Naive thymus-derived CD4-positive, alpha-beta T cell (primary cell): ENCODE measurements at regions not wholly inside any gene's neighbourhood (a gene's known extent, or its start where the extent isn't known, plus 50 kb on each side); places are given as distances from the start of the nearest gene placed in this dataset.

Experiments
- ATAC-seq: fragments of 150-1000 bp; cut with Tn5 transposase; 2 replicates; pipeline ENCODE4 v1.10.0; 2021; ENCODE audit warnings: mild to moderate bottlenecking, moderate library complexity
- CTCF ChIA-PET: fragments of 350-600 bp; sonication (Branson Sonifier 250); formaldehyde crosslinking; loops from one replicate; lab custom pipeline; 2021; ENCODE audit warnings: antibody characterized with exemption; lab: Charles Lee
- POLR2A ChIA-PET: fragments of 350-600 bp; sonication (Branson Sonifier 250); formaldehyde crosslinking; loops from one replicate; lab custom pipeline; 2021; ENCODE audit warnings: antibody characterized with exemption, inconsistent platforms; lab: Charles Lee
- DNase-seq, 9 donors: peaks; one replicate each; pipeline versions ENCODE4 v3.0.0 to v3.0.0-alpha.2; 2020 to 2022; ENCODE audit warnings: mixed read lengths in 1 of 9
- H3K27ac ChIP-seq: one replicate; pipeline ENCODE4 v1.7.0; 2013; ENCODE audit warnings: mild to moderate bottlenecking, low read depth, low read length, moderate library complexity
- H3K27me3 ChIP-seq, 2 donors: one replicate each; pipeline ENCODE4 v1.7.0; 2013; ENCODE audit warnings: low read length in 2 of 2, mild to moderate bottlenecking in 2 of 2, moderate library complexity in 2 of 2; ENCODE audit not compliant: control insufficient read depth in 2 of 2, insufficient read depth in 2 of 2
- H3K36me3 ChIP-seq, 3 experiments: 1 replicate in 2 of 3; 2 replicates in 1 of 3; pipeline ENCODE4 v1.7.0; 2013; ENCODE audit warnings: low read length in 3 of 3, mild to moderate bottlenecking in 3 of 3, moderate library complexity in 1 of 3; ENCODE audit not compliant: insufficient read depth in 3 of 3, control insufficient read depth in 2 of 3
- H3K4me1 ChIP-seq, 2 donors: one replicate each; pipeline ENCODE4 v1.7.0; 2013; ENCODE audit warnings: low read length in 2 of 2, mild to moderate bottlenecking in 2 of 2, moderate library complexity in 1 of 2; ENCODE audit not compliant: control insufficient read depth in 2 of 2, insufficient read depth in 2 of 2
- H3K4me3 ChIP-seq: 2 replicates; pipeline ENCODE4 v1.7.0; 2013; ENCODE audit warnings: mild to moderate bottlenecking, low read length
- H3K9me3 ChIP-seq, 3 experiments: 1 replicate in 2 of 3; 2 replicates in 1 of 3; pipeline ENCODE4 v1.7.0; 2013; ENCODE audit warnings: low read length in 3 of 3; ENCODE audit not compliant: control insufficient read depth in 2 of 3
- H3K27ac Mint-ChIP-seq, 9 donors: one replicate each; pipeline ENCODE4 v1.8.0; 2020 to 2022; ENCODE audit warnings: mixed read lengths in 9 of 9, mild to moderate bottlenecking in 8 of 9, moderate library complexity in 5 of 9, inconsistent platforms in 2 of 9
- H3K27me3 Mint-ChIP-seq, 5 donors: one replicate each; pipeline ENCODE4 v1.8.0; 2021 to 2022; ENCODE audit warnings: mixed read lengths in 5 of 5, mild to moderate bottlenecking in 1 of 5
- H3K36me3 Mint-ChIP-seq, 5 donors: one replicate each; pipeline ENCODE4 v1.8.0; 2020 to 2022; ENCODE audit warnings: mixed read lengths in 5 of 5, mild to moderate bottlenecking in 3 of 5, inconsistent platforms in 1 of 5
- H3K4me1 Mint-ChIP-seq, 7 donors: one replicate each; pipeline ENCODE4 v1.8.0; 2020 to 2022; ENCODE audit warnings: mixed read lengths in 7 of 7, mild to moderate bottlenecking in 3 of 7, inconsistent platforms in 1 of 7
- H3K4me3 Mint-ChIP-seq, 10 donors: one replicate each; pipeline ENCODE4 v1.8.0; 2020 to 2022; ENCODE audit warnings: mild to moderate bottlenecking in 10 of 10, mixed read lengths in 10 of 10, moderate library complexity in 6 of 10, inconsistent platforms in 2 of 10
- H3K9me3 Mint-ChIP-seq, 11 donors: one replicate each; pipeline ENCODE4 v1.8.0; 2020 to 2022; ENCODE audit warnings: mixed read lengths in 11 of 11, mild to moderate bottlenecking in 4 of 11, inconsistent platforms in 1 of 11, moderate library complexity in 1 of 11
- intact Hi-C, 2 donors: fragments of 100-400 bp; cut with micrococcal nuclease; formaldehyde crosslinking; loops; one replicate each; pipeline ENCODE4 v1.15.1; 2023

DNA sequence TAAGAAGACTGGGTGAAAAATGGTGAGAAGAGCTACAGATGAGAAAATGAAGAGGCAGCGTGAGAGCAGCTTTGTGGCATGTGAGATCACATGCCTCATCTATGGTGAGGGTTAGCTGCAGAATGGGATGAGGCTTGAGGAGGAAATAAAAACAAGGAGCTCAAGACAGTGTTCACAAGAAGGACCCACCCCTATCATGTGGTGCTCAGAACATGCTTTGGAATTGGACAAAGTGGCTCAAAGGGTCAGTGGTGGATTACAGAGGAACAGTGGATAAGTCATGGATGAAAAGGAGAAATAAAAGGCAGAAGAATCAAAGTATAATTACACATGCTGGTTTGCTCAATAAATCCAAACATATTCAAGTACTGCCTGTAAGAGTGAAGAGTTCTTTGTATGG, 126.9 kb upstream of the UST start:
- intact Hi-C loops, result no loop called here
- H3K9me3 Mint-ChIP-seq, result peaks cover 0 to 4% (median 0%) of the 10 kb centered on the region in 11 donors
- no peaks in the 10 kb centered on the region for H3K27me3 ChIP-seq
- no peaks in the 10 kb centered on the region for H3K9me3 ChIP-seq
- ATAC-seq (no peak), DNase-seq (no peak)
- POLR2A ChIA-PET, result no interaction called here
- peaks cover 0 to 2% (median 0%) of the 10 kb centered on the region in 7 donors for H3K4me1 Mint-ChIP-seq
- no peaks in the 10 kb centered on the region for H3K36me3 ChIP-seq
- no peak overlapping the region for H3K27ac ChIP-seq
- peaks cover 10 to 19% (median 16%) of the 10 kb centered on the region in 5 donors for H3K27me3 Mint-ChIP-seq
- no peak overlapping the region for H3K4me3 Mint-ChIP-seq
- CTCF ChIA-PET, result no interaction called here
- H3K4me3 ChIP-seq, result no peak overlapping the region
- no peaks in the 10 kb centered on the region for H3K4me1 ChIP-seq
- no peak overlapping the region for H3K27ac Mint-ChIP-seq
- H3K36me3 Mint-ChIP-seq, result no peaks in the 10 kb centered on the region

DNA sequence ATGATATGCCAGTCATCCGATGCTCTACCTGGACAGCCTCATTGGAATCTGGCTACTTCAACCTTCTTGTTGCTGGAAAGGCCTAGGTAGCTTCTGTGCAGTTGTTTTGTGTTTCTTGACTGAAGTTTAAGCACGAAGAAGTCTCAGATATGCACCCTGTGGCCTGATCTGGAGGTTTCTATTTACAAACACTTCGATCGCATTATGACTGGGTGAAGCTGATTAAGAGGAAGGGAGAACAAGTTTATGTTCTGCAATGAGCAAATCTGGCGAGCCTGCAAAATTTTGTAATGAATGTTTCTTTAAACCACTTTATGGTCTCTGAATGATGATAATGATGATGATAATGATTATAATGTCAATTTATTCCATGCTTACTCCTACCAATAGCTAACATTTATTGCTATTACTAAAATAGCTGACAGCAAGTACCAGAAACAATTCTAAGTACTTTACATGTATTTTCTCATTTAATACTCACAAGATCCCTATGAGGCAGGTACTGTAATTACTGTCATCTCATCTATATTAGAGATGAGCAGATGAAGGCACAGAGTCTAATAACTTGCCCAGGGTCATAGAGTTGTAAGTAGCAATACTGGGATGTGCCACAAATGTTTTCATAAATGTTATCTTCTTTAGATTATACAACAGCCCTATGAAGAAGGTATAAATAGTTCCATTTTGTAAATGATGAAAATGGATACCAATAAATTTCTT, 126.1 kb upstream of the UST start:
- intact Hi-C loops, result no loop called here
- ChIA-PET CTCF (no interaction called here), POLR2A (no interaction called here)
- ATAC-seq (no peak), DNase-seq (no peak)
- peaks cover 0 to 4% (median 0%) of the 10 kb centered on the region in 11 donors for H3K9me3 Mint-ChIP-seq
- Histone ChIP-seq H3K9me3 (no peaks in the 10 kb centered on the region), H3K27me3 (no peaks in the 10 kb centered on the region), H3K4me3 (no peak overlapping the region), H3K36me3 (no peaks in the 10 kb centered on the region), H3K27ac (no peak overlapping the region), H3K4me1 (no peaks in the 10 kb centered on the region)
- no peak overlapping the region for H3K4me3 Mint-ChIP-seq
- H3K36me3 Mint-ChIP-seq, result no peaks in the 10 kb centered on the region
- H3K27ac Mint-ChIP-seq, result no peak overlapping the region
- peaks cover 0 to 2% (median 0%) of the 10 kb centered on the region in 7 donors for H3K4me1 Mint-ChIP-seq
- H3K27me3 Mint-ChIP-seq, result peaks cover 10 to 17% (median 16%) of the 10 kb centered on the region in 5 donors

DNA sequence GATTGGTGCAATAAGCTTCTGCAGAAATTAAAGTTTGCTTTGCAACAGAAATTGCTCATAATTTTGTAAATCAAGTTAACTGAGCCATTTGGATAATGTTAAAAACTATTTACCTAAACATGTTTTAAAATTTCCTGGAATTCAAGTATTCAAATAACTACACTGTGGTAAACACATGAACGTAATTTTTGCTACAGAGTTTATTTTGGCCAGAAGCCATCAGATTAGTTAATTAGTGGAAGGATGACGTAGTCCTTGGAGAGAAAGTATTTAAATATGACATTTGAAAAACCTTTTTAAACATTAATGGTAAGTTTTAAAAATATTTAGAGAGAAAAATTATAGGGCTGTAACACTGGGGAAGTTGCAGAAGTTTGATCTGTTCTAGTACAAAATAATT, 121.2 kb upstream of the UST start:
- no peak overlapping the region for H3K27ac ChIP-seq
- H3K9me3 Mint-ChIP-seq, result peaks cover 0 to 2% (median 0%) of the 10 kb centered on the region in 11 donors
- H3K4me3 ChIP-seq, result no peak overlapping the region
- H3K27me3 Mint-ChIP-seq, result peaks cover 6 to 12% (median 7%) of the 10 kb centered on the region in 5 donors
- H3K36me3 ChIP-seq, result no peaks in the 10 kb centered on the region
- no peak overlapping the region for H3K27ac Mint-ChIP-seq
- DNase-seq (no peak), ATAC-seq (no peak)
- ChIA-PET POLR2A (no interaction called here), CTCF (no interaction called here)
- no peaks in the 10 kb centered on the region for H3K27me3 ChIP-seq
- no peak overlapping the region for H3K4me3 Mint-ChIP-seq
- no peaks in the 10 kb centered on the region for H3K36me3 Mint-ChIP-seq
- no peaks in the 10 kb centered on the region for H3K9me3 ChIP-seq
- H3K4me1 Mint-ChIP-seq, result no peaks in the 10 kb centered on the region
- no peaks in the 10 kb centered on the region for H3K4me1 ChIP-seq
- intact Hi-C loops, result no loop called here

DNA sequence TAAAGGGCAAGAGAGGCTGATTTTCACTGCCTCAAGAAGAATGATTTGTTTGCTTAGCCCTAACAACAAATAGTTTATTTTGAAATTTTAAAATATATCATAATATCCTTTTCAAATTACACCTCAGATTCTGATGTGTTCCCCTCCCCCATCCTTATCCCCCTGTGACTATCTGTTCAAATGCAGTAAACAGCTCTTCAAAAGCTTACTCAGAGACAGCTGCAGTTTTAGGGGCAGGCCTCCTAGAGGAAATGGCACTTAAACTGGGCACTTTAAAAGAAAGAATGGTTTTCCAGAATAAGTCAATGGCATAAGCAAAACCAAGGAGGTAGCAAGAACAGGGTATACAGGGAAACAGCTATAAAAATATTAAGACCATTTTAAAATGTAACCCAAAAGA, 118.6 kb upstream of the UST start:
- Mint-ChIP-seq H3K4me3 (no peak overlapping the region), H3K27ac (no peak overlapping the region), H3K9me3 (peaks cover 0 to 2% (median 0%) of the 10 kb centered on the region in 11 donors), H3K4me1 (peaks cover 0 to 1% (median 0%) of the 10 kb centered on the region in 7 donors), H3K36me3 (no peaks in the 10 kb centered on the region), H3K27me3 (peaks cover 1 to 12% (median 8%) of the 10 kb centered on the region in 5 donors)
- Histone ChIP-seq H3K4me1 (no peaks in the 10 kb centered on the region), H3K36me3 (no peaks in the 10 kb centered on the region), H3K27ac (no peak overlapping the region), H3K27me3 (no peaks in the 10 kb centered on the region), H3K9me3 (no peaks in the 10 kb centered on the region), H3K4me3 (no peak overlapping the region)
- POLR2A ChIA-PET, result no interaction called here
- DNase-seq (no peak), ATAC-seq (no peak)
- CTCF ChIA-PET, result no interaction called here
- intact Hi-C loops, result no loop called here

DNA sequence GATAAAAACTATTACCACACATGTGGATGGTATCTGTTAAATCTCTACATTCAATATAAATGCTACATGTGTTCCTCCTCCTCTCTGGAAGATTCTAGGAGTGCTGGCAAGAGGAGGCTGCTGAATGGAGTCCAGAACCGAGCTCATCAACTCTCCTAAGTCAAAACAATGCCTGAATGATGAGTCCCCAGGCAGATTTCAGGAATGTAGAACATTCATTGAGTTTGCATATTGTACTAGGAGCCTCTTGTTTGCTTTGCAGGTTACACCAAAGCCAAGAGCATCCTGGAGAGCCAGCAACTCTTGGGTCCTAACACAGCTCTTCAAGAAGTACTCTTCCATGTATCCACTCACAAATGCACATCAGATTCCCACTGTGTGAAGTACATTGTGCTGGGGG, 117.6 kb upstream of the UST start:
- ChIA-PET POLR2A (no interaction called here), CTCF (no interaction called here)
- Histone ChIP-seq H3K27ac (no peak overlapping the region), H3K4me3 (no peak overlapping the region), H3K36me3 (no peaks in the 10 kb centered on the region), H3K27me3 (no peaks in the 10 kb centered on the region), H3K9me3 (no peaks in the 10 kb centered on the region), H3K4me1 (no peaks in the 10 kb centered on the region)
- peaks cover 0 to 2% (median 0%) of the 10 kb centered on the region in 11 donors for H3K9me3 Mint-ChIP-seq
- peaks cover 4 to 11% (median 7%) of the 10 kb centered on the region in 5 donors for H3K27me3 Mint-ChIP-seq
- DNase-seq (no peak), ATAC-seq (no peak)
- no peaks in the 10 kb centered on the region for H3K36me3 Mint-ChIP-seq
- H3K27ac Mint-ChIP-seq, result no peak overlapping the region
- no peak overlapping the region for H3K4me3 Mint-ChIP-seq
- intact Hi-C loops, result no loop called here
- peaks cover 0 to 1% (median 0%) of the 10 kb centered on the region in 7 donors for H3K4me1 Mint-ChIP-seq

DNA sequence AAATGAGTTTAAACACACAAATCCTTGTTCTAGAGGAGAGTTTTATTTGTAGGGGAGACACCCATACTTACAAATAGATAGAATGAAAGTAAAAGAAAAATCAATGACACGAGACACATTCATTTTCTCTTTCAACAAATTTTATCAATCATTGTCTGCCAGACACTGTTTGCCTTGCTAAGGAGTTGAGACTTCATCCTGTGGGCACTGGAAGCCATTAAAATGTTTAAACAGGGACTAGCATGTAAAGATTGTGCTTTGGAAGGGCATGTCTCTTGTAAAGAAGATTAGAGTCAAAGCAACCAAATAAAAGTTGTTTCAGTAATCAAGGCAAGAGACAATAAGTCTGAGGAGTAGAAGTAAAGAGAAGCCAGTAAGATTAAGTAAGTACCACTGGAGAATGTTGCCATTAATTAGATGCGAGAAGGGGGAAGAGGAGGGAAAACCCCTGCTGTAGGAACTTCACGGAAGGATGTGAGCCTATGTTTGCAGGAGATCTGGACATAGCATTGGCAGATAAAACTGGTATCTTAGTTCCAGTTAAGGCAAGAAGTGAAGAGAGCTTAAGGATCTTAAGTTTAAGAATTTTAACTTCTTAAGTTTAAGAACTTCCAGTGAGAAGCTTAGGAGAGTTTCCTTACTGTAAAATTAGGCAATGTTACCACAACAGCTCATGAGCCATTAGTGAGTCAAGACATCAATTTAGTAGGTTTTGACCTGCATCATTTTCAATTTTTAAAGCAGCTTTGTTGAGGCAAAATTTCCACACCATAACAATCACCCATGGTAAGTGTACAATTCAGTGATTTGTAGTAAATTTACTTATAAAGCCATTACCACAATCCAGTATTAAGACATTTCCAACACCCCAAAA, 117.0 kb upstream of the UST start:
- peaks cover 4 to 11% (median 7%) of the 10 kb centered on the region in 5 donors for H3K27me3 Mint-ChIP-seq
- H3K36me3 ChIP-seq, result no peaks in the 10 kb centered on the region
- H3K9me3 ChIP-seq, result no peaks in the 10 kb centered on the region
- H3K4me1 Mint-ChIP-seq, result peaks cover 0 to 1% (median 0%) of the 10 kb centered on the region in 7 donors
- no peak overlapping the region for H3K27ac ChIP-seq
- no peaks in the 10 kb centered on the region for H3K27me3 ChIP-seq
- ATAC-seq (no peak), DNase-seq (no peak)
- H3K4me3 ChIP-seq, result no peak overlapping the region
- ChIA-PET POLR2A (no interaction called here), CTCF (no interaction called here)
- no peak overlapping the region for H3K27ac Mint-ChIP-seq
- H3K36me3 Mint-ChIP-seq, result no peaks in the 10 kb centered on the region
- H3K4me3 Mint-ChIP-seq, result no peak overlapping the region
- no peaks in the 10 kb centered on the region for H3K4me1 ChIP-seq
- H3K9me3 Mint-ChIP-seq, result no peaks in the 10 kb centered on the region
- intact Hi-C loops, result no loop called here
